ENCODE measurements at regions not wholly inside any gene's neighbourhood (a gene's known extent, or its start where the extent isn't known, plus 50 kb on each side); places are given as distances from the start of the nearest gene placed in this dataset.

GRCh38 chr9:80156262-80156661, 584.5 kb downstream of the TLE4 start:
- FAIRE-seq (no peak), DNase-seq (ENCODE audit: low read depth in 1 of 2, low spot score in 2 of 2) (no peak)
- no peaks in the 10 kb centered on the region for H3K79me2 ChIP-seq (ENCODE audit: control insufficient read depth in 1 of 2, insufficient read depth in 2 of 2, low read length in 2 of 2)
- no peak overlapping the region for H3K4me2 ChIP-seq (ENCODE audit: insufficient read depth in 1 of 2, low read depth in 2 of 2, low read length in 2 of 2)
- no peak overlapping the region for H3K14ac ChIP-seq (ENCODE audit: insufficient read length)
- CTCF ChIA-PET (ENCODE audit: partially characterized antibody): interaction anchor here (1.9 to 2.1 kb wide), 2 partner anchors 11 to 13 kb away, joined by 8 read pairs; no protein-coding TSS in a partner anchor
- no peaks in the 10 kb centered on the region for H3K36me3 ChIP-seq (ENCODE audit: control insufficient read depth in 2 of 4, insufficient read depth in 4 of 4, low read length in 3 of 4)
- no peak overlapping the region for H4K5ac ChIP-seq (ENCODE audit: insufficient read length, low read depth, low read length)
- H3K9ac ChIP-seq (replicated peaks in 1 of 4; ENCODE audit: extremely low read depth in 1 of 4, low read depth in 3 of 4, low read length in 3 of 4): no peak overlapping the region
- no peak overlapping the region for H2BK15ac ChIP-seq (ENCODE audit: low read length)
- no peak overlapping the region for H2BK20ac ChIP-seq (ENCODE audit: low read length)
- H3K23ac ChIP-seq (ENCODE audit: insufficient read length): no peak overlapping the region
- no peak overlapping the region for H2AFZ ChIP-seq (ENCODE audit: low read length)
- H2BK12ac ChIP-seq (ENCODE audit: low read depth, low read length): no peak overlapping the region
- no peak overlapping the region for H3K4me3 ChIP-seq (ENCODE audit: extremely low read depth in 1 of 4, insufficient read depth in 2 of 4, low read depth in 3 of 4, low read length in 4 of 4)
- H3K56ac ChIP-seq (replicated peaks; ENCODE audit: insufficient read length, low read depth, low read length): no peak overlapping the region
- no peak overlapping the region for H3K4ac ChIP-seq (replicated peaks; ENCODE audit: insufficient read length, low read depth, low read length)
- H3K18ac ChIP-seq (ENCODE audit: extremely low read depth, low read length): no peak overlapping the region
- 0 out of 4 replicates have a peak, but pooled peaks cover 0 to 3% of the 10 kb centered on the region in 2 experiments for H3K9me3 ChIP-seq (ENCODE audit: insufficient read depth in 2 of 2, low read depth in 1 of 2, low read length in 1 of 2)
- no peaks in the 10 kb centered on the region for H3K27me3 ChIP-seq (replicated peaks in 1 of 4; ENCODE audit: control insufficient read depth in 3 of 4, extremely low read depth in 1 of 4, insufficient read depth in 3 of 4, low read length in 3 of 4)
- H2AK5ac ChIP-seq (ENCODE audit: low read depth, low read length): no peak overlapping the region
- H3K79me1 ChIP-seq (ENCODE audit: low read depth, low read length): no peaks in the 10 kb centered on the region
- H2BK120ac ChIP-seq (replicated peaks; ENCODE audit: low read depth, low read length): no peak overlapping the region
- peaks cover 0 to 5% (median 0%) of the 10 kb centered on the region in 4 experiments; a peak in 1 of 7 replicates for H3K4me1 ChIP-seq (replicated peaks in 1 of 4; ENCODE audit: control insufficient read depth in 3 of 4, insufficient read depth in 4 of 4, low read length in 3 of 4)
- POLR2A ChIA-PET (ENCODE audit: partially characterized antibody): no interaction called here
- no peak overlapping the region for H2BK5ac ChIP-seq (ENCODE audit: low read depth, low read length)
- H4K91ac ChIP-seq (replicated peaks; ENCODE audit: insufficient read length, low read length): no peak overlapping the region
- H4K8ac ChIP-seq (ENCODE audit: extremely low read depth, insufficient read depth, low read length): no peak overlapping the region
- H4K20me1 ChIP-seq (replicated peaks in 1 of 2; ENCODE audit: control insufficient read depth in 1 of 2, insufficient read depth in 2 of 2, low read length in 2 of 2): no peaks in the 10 kb centered on the region
- WGBS, 2 experiments (ENCODE audit: extremely low coverage in 1 of 2, insufficient coverage in 1 of 2, insufficient read length in 1 of 2, insufficient replicate concordance in 2 of 2, low coverage in 1 of 2, low lambda C conversion rate in 2 of 2, missing lambda C conversion rate in 1 of 2): 96% methylated on average over 2 of the region's 2 CpGs; no CpG with 5 or more reads in 1 of the 2 experiments
- TF ChIP-seq HDAC6 (IDR thresholded peaks at IDR 0.05; ENCODE audit: low read depth, low read length) (no peak), SP4 (IDR thresholded peaks at IDR 0.05; ENCODE audit: low read length) (no peak), JUN (IDR thresholded peaks at IDR 0.05; ENCODE audit: low read depth, low read length) (no peak), ASH2L (IDR thresholded peaks at IDR 0.05; ENCODE audit: low read length) (no peak), CTCF (IDR thresholded peaks at IDR 0.05; ENCODE audit: control extremely low read depth in 1 of 3, insufficient read depth in 1 of 3, low read depth in 1 of 3, low read length in 3 of 3) (no peak), POLR2AphosphoS5 (IDR thresholded peaks at IDR 0.05; ENCODE audit: low read depth, low read length) (no peak), BRCA1 (IDR thresholded peaks at IDR 0.05; ENCODE audit: low read depth, low read length) (no peak), SP2 (IDR thresholded peaks at IDR 0.05; ENCODE audit: low read length) (no peak), ATF2 (IDR thresholded peaks at IDR 0.05; ENCODE audit: low read length) (no peak), SRF (IDR thresholded peaks at IDR 0.05; ENCODE audit: low read depth, low read length) (no peak), NRF1 (IDR thresholded peaks at IDR 0.05; ENCODE audit: low read depth, low read length) (no peak)
- no peaks in the 10 kb centered on the region for H3K23me2 ChIP-seq (ENCODE audit: low read depth, low read length)
- no peak overlapping the region for H3K27ac ChIP-seq (ENCODE audit: low read depth, low read length)
